Neural cell (in vitro differentiated cells): ENCODE measurements at regions not wholly inside any gene's neighbourhood (a gene's known extent, or its start where the extent isn't known, plus 50 kb on each side); places are given as distances from the start of the nearest gene placed in this dataset.
A peak's percentile ranks its signal among the peaks of the same experiment; 100 is the strongest.
"Not testable (repeated sequence)": the region's sequence is repeated elsewhere in the genome, so short reads cannot be mapped to it uniquely, and the experiment has no call there.

ENCODE experiments used
- H2AFZ ChIP-seq: fragments of 200-600, 300-800 bp; sonication (generic), shearing (Covaris generic); 2 replicates; pipeline ENCODE4 v1.6.0; 2014; ENCODE audit warnings: low read depth, mild to moderate bottlenecking, antibody characterized with exemption, low read length, moderate library complexity
- H3F3A ChIP-seq: fragments of 200-600 bp; shearing (Covaris generic); 2 replicates; pipeline ENCODE4 v1.6.1; 2016; ENCODE audit warnings: mild to moderate bottlenecking, moderate library complexity, mixed read lengths, antibody characterized with exemption, low read length; ENCODE audit not compliant: insufficient read depth, poor library complexity, severe bottlenecking
- H3K27ac ChIP-seq: fragments of 200-600, 300-800 bp; sonication (generic), shearing (Covaris generic); 2 replicates; pipeline ENCODE4 v1.5.1; 2014; ENCODE audit warnings: mild to moderate bottlenecking, low read length, moderate library complexity
- H3K27me3 ChIP-seq: fragments of 300-800, 200-600 bp; sonication (generic), shearing (Covaris generic); 2 replicates; pipeline ENCODE4 v1.6.0; 2014; ENCODE audit warnings: mild to moderate bottlenecking, low read depth, low read length, moderate library complexity; ENCODE audit not compliant: insufficient read depth
- H3K36me3 ChIP-seq: fragments of 300-800, 200-600 bp; sonication (generic), shearing (Covaris generic); 2 replicates; pipeline ENCODE4 v1.5.1; 2014; ENCODE audit warnings: mild to moderate bottlenecking, antibody characterized with exemption, low read length, moderate library complexity; ENCODE audit not compliant: insufficient read depth
- H3K4me2 ChIP-seq: fragments of 300-800, 200-600 bp; sonication (generic), shearing (Covaris generic); 2 replicates; pipeline ENCODE4 v1.6.0; 2014; ENCODE audit warnings: mild to moderate bottlenecking, low read length
- H3K4me3 ChIP-seq: fragments of 300-800, 200-600 bp; sonication (generic), shearing (Covaris generic); 2 replicates; pipeline ENCODE4 v1.5.1; 2014; ENCODE audit warnings: mild to moderate bottlenecking, low read length, moderate library complexity
- H3K79me2 ChIP-seq: fragments of 200-600 bp; shearing (Covaris generic); replicated peaks from 2 replicates; pipeline ENCODE4 v1.6.0; 2014; ENCODE audit warnings: mild to moderate bottlenecking, low read length, moderate library complexity; ENCODE audit not compliant: insufficient read depth
- H3K9ac ChIP-seq: fragments of 300-800, 200-600 bp; sonication (generic), shearing (Covaris generic); 2 replicates; pipeline ENCODE4 v1.6.1; 2016; ENCODE audit warnings: mild to moderate bottlenecking, low read length, mixed read lengths
- H3K9me2 ChIP-seq: fragments of 200-600 bp; shearing (Covaris generic); 2 replicates; pipeline ENCODE4 v1.6.1; 2016; ENCODE audit warnings: mild to moderate bottlenecking, low read length, mixed read lengths; ENCODE audit not compliant: insufficient read depth
- H3K9me3 ChIP-seq: fragments of 200-600, 300-800 bp; sonication (generic), shearing (Covaris generic); 2 replicates; pipeline ENCODE4 v1.6.1; 2016; ENCODE audit warnings: mild to moderate bottlenecking, mixed run types, low read length, moderate library complexity, mixed read lengths
- H4K20me1 ChIP-seq: fragments of 200-600 bp; shearing (Covaris generic); 2 replicates; pipeline ENCODE4 v1.6.1; 2016; ENCODE audit warnings: mild to moderate bottlenecking, mixed run types; ENCODE audit not compliant: insufficient read depth
- EP300 ChIP-seq: fragments of 450-650 bp; conservative IDR thresholded peaks from 2 replicates; pipeline ENCODE4 v1.6.1; 2014; ENCODE audit warnings: antibody characterized with exemption, mild to moderate bottlenecking, moderate library complexity; ENCODE audit not compliant: poor library complexity, severe bottlenecking
- EZH2 ChIP-seq: fragments of 200-600, 300-800 bp; shearing (Covaris generic), sonication (generic); IDR thresholded peaks from 2 replicates; pipeline ENCODE4 v1.6.1; 2014; ENCODE audit warnings: antibody characterized with exemption, low read length, borderline replicate concordance, mild to moderate bottlenecking; ENCODE audit not compliant: insufficient read depth, poor library complexity, severe bottlenecking
- MXI1 ChIP-seq: fragments of 450-650 bp; conservative IDR thresholded peaks from 2 replicates; pipeline ENCODE4 v1.6.1; 2014; ENCODE audit warnings: antibody characterized with exemption, mild to moderate bottlenecking; ENCODE audit not compliant: poor library complexity, severe bottlenecking
- POLR2AphosphoS5 ChIP-seq: IDR thresholded peaks from 2 replicates; pipeline ENCODE4 v1.6.1; 2012
- RAD21 ChIP-seq: fragments of 450-650 bp; conservative IDR thresholded peaks from 2 replicates; pipeline ENCODE4 v1.6.1; 2014; ENCODE audit warnings: antibody characterized with exemption, mild to moderate bottlenecking, moderate library complexity
- SMC3 ChIP-seq: fragments of 450-650 bp; conservative IDR thresholded peaks from 2 replicates; pipeline ENCODE4 v1.6.1; 2014; ENCODE audit warnings: antibody characterized with exemption, mild to moderate bottlenecking, moderate library complexity; ENCODE audit not compliant: poor library complexity
- TAF1 ChIP-seq: IDR thresholded peaks from 2 replicates; pipeline ENCODE4 v1.6.1; 2012; ENCODE audit warnings: low read depth
- TF ChIP-seq, protein P1 (sequence below): IDR thresholded peaks from 2 replicates; pipeline ENCODE4 v1.6.1; 2012; ENCODE audit warnings: borderline replicate concordance
- TF ChIP-seq, protein P2 (sequence below): fragments of 450-650 bp; IDR thresholded peaks from 2 replicates; pipeline ENCODE4 v1.5.1; 2014; ENCODE audit warnings: antibody characterized with exemption, mild to moderate bottlenecking, moderate library complexity; ENCODE audit not compliant: poor library complexity, severe bottlenecking

DNA sequence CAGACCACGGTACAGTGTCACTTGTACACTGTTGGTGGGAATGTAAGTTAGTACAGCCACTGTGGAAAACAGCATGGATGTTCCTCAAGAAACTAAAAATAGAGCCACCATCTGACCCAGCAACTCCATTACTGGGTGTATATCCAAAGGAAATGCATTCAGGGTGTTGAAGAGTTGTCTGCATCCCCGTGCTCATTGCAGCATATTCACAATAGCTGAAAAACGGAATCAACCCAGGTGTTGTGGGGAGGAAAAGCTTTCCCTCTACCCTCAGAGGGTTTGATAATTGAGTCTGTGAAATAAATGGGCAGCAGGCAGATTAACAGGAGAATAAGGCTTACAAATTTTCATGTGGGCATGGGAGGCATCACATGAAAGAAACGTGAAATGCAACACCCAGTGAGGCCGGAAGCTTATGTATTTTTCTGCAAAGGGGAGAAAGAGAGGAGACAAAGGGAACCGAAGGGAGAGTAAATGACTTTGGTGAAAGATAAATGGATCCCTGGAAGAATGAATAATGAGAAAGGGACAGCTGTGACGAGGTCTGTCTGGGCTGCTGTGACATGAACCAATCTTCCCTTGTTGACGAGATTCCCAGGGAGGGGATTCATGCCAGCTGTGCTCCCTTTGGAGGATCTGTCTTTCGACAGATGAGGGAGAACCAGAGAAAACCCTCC is 106.2 kb downstream of the KCNJ12 start:
- Histone ChIP-seq H3K9ac (no peak overlapping the region), H3K27ac (no peak overlapping the region), H2AFZ (peak overlapping the region; percentile 69), H3K9me2 (no peaks in the 10 kb centered on the region), H3K79me2 (no peaks in the 10 kb centered on the region), H3K36me3 (no peaks in the 10 kb centered on the region), H3K4me2 (no peak overlapping the region), H3F3A (no peaks in the 10 kb centered on the region), H3K4me3 (no peak overlapping the region), H3K27me3 (no peaks in the 10 kb centered on the region), H4K20me1 (no peaks in the 10 kb centered on the region), H3K9me3 (no peaks in the 10 kb centered on the region)
- TF ChIP-seq MXI1: no peak

DNA sequence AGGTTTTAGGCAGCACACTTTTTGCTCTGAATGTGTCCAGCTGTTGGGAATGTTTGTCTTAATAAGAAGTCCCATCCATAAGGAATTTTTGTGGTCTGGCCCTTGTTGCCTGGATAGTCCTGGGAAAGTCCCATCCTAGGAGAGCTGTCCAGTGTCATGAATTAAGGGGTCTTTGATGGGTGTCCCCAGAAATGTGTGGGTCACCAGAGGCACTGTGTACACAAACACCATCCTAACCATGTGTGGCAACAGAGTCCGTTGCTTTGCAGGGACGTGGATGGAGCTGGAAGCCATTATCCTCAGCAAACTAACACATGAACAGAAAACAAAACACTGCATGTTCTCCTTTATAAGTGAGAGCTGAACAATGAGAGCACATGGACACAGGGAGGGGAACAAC is 111.9 kb downstream of the KCNJ12 start:
- H3K4me2 ChIP-seq, H3K27me3 ChIP-seq: not testable (repeated sequence)

DNA sequence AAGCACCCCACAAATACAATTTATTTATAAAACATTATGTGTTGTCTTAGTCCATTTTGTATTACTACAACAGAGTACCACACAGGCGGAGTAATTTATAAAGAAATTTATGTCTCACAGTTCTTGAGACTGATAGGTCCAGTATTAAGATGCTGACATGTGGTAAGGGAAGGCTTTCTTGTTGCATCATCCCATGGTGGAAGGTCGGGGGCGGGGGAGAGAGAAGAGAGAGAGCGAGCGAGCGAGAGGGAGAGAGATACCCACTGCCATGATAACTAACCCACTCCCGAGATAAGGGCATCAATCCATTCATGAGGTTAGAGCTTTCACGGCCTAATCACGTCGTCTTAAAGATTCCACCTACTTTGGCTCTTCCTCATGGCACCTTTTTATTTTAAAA is 117.8 kb downstream of the KCNJ12 start:
- H3K4me3 ChIP-seq: no peak overlapping the region
- TF ChIP-seq POLR2AphosphoS5 (no peak), MXI1 (no peak), EP300 (no peak), EZH2 (no peak), TAF1 (no peak), RAD21 (no peak), SMC3 (no peak)
- TF ChIP-seq, protein P1, sequence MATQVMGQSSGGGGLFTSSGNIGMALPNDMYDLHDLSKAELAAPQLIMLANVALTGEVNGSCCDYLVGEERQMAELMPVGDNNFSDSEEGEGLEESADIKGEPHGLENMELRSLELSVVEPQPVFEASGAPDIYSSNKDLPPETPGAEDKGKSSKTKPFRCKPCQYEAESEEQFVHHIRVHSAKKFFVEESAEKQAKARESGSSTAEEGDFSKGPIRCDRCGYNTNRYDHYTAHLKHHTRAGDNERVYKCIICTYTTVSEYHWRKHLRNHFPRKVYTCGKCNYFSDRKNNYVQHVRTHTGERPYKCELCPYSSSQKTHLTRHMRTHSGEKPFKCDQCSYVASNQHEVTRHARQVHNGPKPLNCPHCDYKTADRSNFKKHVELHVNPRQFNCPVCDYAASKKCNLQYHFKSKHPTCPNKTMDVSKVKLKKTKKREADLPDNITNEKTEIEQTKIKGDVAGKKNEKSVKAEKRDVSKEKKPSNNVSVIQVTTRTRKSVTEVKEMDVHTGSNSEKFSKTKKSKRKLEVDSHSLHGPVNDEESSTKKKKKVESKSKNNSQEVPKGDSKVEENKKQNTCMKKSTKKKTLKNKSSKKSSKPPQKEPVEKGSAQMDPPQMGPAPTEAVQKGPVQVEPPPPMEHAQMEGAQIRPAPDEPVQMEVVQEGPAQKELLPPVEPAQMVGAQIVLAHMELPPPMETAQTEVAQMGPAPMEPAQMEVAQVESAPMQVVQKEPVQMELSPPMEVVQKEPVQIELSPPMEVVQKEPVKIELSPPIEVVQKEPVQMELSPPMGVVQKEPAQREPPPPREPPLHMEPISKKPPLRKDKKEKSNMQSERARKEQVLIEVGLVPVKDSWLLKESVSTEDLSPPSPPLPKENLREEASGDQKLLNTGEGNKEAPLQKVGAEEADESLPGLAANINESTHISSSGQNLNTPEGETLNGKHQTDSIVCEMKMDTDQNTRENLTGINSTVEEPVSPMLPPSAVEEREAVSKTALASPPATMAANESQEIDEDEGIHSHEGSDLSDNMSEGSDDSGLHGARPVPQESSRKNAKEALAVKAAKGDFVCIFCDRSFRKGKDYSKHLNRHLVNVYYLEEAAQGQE: no peak
- TF ChIP-seq, protein P2, sequence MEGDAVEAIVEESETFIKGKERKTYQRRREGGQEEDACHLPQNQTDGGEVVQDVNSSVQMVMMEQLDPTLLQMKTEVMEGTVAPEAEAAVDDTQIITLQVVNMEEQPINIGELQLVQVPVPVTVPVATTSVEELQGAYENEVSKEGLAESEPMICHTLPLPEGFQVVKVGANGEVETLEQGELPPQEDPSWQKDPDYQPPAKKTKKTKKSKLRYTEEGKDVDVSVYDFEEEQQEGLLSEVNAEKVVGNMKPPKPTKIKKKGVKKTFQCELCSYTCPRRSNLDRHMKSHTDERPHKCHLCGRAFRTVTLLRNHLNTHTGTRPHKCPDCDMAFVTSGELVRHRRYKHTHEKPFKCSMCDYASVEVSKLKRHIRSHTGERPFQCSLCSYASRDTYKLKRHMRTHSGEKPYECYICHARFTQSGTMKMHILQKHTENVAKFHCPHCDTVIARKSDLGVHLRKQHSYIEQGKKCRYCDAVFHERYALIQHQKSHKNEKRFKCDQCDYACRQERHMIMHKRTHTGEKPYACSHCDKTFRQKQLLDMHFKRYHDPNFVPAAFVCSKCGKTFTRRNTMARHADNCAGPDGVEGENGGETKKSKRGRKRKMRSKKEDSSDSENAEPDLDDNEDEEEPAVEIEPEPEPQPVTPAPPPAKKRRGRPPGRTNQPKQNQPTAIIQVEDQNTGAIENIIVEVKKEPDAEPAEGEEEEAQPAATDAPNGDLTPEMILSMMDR: no peak
- H3K9me3 ChIP-seq: no peaks in the 10 kb centered on the region
- H3K9me2 ChIP-seq: no peaks in the 10 kb centered on the region
- H3F3A ChIP-seq: no peaks in the 10 kb centered on the region
- H3K4me2 ChIP-seq: no peak overlapping the region
- H3K27ac ChIP-seq: no peak overlapping the region
- no peaks in the 10 kb centered on the region for H3K27me3 ChIP-seq
- no peaks in the 10 kb centered on the region for H3K79me2 ChIP-seq
- H4K20me1 ChIP-seq: no peaks in the 10 kb centered on the region
- H2AFZ ChIP-seq: no peak overlapping the region
- no peak overlapping the region for H3K9ac ChIP-seq
- H3K36me3 ChIP-seq: no peaks in the 10 kb centered on the region

More for the DNA sequence above, 111.9 kb downstream of the KCNJ12 start:
- not testable (repeated sequence) for H3K9me3 ChIP-seq, H3K4me3 ChIP-seq, H4K20me1 ChIP-seq, H3K36me3 ChIP-seq, H3F3A ChIP-seq, H3K79me2 ChIP-seq, H3K9ac ChIP-seq, H2AFZ ChIP-seq, H3K27ac ChIP-seq, H3K9me2 ChIP-seq
